ENCODE measurements at regions not wholly inside any gene's neighbourhood (a gene's known extent, or its start where the extent isn't known, plus 50 kb on each side); places are given as distances from the start of the nearest gene placed in this dataset.

DNA sequence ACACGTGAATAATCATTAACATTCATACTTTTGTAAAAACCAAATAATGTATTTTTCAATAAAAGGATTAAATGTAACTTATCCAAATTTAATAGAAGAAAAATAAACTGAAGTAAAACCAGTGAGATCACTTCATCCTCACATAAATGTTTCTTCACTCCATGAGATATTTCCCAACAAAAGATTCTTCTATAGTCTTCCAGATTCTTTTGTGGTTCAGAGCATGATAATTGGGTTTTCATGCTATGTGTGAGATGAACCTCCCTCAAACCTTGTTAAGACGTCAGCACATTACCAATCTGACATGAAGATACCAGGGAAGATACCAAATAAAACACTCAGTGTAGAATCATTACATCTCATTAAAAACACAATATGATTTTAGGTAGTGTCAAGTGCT is 62.9 kb upstream of the OXGR1 start:
- peak; percentile 8 for DNase-seq

DNA sequence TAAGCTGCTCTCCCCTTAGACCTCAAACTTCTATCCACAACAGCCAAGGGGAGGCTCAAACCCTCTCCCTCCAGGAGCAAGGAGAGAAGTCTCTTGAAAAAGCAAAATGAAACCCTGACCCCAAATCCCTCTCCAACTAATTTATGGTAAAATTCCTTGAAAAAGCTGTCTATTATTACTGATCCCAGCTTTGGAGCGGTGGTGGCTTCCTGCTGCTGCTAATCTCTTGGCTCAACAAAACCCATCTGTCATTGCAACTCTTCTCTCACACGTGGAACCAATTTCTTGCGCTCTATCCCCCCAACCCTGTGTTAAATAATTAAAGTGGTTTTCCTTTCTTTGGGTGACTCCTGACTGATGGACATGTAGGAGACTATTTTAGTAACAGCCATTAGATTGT is 64.1 kb upstream of the OXGR1 start:
- peak; percentile 45 for DNase-seq

DNA sequence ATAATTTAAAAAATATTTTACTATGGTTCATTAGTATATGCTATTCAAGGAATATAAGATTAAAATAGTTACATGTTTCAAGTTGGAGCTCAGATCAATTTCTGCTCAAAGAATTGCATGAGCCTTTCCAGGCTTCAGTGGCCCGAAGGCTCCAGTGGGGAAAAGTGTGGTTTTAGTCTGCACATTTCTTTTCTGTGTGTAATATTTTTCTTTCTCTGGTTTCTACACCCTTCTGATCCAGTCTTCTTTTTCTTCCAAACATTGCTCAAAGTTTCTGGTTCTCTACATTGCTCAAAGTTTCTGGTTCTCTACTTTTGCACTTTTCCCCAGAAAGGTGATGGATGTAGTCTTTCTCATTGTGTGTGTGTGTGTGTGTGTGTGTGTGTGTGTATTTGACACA is 64.7 kb upstream of the OXGR1 start:
- peak; percentile 70 for DNase-seq

DNA sequence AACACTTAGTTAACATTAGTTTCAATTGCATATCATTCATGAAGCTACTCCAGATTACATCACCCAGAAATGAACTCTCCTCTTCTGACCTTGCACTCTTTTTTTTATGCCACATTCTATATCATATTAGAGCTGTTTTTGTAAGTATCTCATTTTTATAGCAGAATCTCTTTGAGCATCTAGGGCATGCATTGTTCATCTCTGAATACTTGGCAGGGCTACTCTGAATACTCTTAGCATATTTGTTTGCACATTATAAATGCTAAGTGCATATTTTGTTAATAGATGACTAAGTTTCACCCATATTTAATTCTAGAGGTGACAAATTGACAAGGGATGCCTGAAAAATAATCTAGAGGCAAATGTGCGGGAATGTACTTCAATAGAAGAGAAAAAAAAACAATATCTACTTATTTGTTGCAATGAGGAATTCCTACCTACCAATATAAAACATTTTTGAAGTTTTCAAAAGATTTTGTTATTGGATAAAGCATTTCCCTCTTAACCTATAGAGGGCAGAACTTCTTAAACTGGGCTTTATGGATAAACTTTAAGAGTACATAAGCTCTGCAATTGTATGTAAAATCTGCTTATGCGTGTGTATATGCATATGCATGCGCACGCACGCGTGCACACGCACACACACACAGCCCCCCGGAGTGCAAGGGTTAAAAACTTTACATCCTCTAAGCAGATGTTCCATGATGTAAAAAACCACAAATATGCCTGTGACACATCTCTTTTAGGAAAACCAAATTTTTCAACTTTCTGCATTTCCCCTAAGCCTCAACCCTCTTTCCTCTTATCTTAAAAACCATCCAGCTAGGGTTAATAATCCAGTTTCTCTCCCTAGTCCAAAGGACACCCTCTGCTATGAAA is 73.0 kb upstream of the OXGR1 start:
- DNase-seq: peak; percentile 73

DNA sequence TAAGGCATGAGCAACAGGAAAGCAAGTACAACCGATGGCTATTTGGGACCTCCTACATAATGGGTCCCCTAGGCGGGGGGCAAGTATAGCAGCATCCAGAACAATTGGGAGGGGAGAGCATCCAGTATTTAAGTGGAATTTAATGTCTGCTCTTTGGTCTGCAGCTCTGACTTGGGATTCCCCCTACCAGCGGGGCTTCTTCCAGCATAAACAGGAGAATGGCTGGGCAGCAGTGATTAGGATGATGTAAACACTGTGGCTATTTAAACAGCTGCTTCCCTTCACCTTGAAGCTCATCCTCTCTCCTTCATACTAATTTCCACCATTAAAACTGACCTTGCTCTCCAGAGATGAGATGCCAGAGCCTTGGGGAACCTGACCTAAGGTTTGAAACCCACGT is 73.9 kb upstream of the OXGR1 start:
- peak; percentile 11 for DNase-seq

DNA sequence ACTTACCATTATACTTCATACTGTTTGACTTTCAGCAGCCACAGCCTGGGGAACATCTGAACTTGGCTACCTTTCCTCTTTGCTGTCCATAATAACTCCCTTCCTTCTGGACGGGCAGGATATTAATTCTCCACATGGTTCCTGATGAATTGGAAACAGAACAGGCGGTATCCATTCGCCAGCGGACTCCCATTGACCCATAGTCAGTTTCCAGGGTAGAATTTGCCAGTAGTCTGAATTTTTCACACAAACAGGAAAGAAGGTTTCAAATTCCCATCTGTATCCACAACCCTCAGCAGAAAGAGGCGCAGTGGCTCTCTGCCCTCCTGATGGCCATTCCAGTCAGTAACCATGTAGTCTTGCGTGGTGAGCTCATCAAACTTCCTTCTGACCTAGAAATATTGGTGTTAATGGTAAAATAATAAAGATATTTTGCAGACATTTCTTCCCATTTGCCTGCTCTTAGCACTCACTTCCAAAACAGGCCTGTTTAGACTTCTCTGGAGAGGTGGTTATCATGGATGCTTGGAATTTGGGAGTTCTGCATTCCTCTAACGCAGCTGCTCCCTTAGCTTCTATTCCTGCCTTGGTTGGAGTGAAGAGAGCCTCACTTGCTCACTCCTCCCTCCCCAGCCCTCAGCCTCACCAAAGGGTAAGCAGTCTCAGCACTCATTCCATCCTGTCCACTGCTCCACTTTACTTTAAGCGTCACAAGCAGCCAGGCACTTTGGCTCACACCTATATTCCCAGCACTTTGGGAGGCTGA is 75.0 kb upstream of the OXGR1 start:
- peak; percentile 2 for DNase-seq

DNA sequence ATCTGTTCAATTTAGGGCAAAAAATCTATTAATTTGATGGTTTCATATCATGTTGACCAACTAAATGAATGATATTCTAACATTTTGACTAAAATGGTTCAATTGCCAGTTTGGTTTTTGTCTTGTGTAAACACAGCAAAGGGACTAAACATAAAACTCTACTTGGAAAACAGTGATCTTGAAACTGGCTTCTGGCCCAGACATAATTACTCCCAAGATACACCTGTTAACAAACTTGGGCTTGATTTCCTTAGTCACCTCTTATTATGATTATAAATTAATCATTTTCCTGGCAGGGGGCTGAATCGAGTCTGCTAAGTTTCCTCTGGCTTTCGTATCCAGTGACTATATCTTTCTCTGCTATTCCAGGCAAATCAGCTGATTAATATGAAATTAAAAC is 78.0 kb upstream of the OXGR1 start:
- DNase-seq: no peak

DNA sequence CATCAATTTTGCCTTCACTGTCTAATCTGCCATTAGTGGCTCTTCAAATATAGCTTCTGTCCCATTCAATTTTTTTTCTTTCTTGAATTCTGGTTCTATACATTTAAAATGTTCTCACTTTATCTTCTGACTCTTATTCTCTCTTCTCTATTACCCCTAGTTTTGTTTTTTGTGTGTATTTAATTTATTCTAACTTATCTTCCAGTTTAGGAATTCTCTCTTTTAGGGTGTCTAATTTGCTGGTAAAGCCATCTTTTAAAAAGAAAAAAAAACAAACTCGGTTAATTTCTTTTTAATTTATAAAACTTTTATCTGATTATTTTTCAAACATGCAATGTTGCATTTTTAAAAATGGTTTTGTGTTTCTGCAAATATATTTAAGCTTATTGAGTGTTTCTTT is 80.3 kb upstream of the OXGR1 start:
- no peak for DNase-seq

DNA sequence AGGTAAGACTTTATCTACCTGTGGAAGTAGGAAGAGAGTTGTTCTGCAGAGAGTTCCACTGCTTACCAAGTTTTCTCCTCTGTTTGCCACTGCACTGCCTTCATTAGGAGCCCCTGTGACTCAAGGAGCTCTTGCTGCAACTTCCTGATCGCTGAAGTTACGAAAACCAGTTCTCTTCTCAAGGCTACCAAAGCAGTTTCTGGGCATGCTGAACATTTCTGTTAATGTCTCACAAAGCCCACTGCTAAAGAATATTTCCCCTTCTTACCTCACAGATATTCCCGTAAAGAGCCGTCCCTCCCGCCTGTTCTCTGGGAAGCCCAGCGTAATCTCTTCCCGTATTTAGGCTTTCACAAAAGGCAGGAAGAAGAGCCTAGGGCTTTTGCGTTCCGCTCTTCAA is 82.6 kb upstream of the OXGR1 start:
- DNase-seq: no peak

DNA sequence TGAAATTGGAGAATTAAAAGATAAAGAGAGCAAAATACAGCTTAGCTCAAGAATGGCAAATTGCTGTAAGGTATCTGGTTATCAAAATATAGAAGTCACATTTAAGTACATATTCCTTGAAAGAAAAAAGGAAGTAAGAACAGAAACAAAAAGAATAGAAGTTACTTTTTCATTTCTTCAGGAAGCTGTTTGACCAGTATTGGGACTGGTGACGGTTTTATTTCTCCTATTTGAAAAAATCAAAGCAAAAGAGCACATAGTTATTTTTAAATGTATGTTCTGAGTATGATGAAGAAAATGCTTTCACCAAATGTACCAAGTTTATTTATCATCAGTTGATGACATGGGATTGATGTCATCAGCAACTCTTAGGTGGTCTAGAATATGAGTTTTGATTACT is 83.1 kb upstream of the OXGR1 start:
- DNase-seq: no peak

DNA sequence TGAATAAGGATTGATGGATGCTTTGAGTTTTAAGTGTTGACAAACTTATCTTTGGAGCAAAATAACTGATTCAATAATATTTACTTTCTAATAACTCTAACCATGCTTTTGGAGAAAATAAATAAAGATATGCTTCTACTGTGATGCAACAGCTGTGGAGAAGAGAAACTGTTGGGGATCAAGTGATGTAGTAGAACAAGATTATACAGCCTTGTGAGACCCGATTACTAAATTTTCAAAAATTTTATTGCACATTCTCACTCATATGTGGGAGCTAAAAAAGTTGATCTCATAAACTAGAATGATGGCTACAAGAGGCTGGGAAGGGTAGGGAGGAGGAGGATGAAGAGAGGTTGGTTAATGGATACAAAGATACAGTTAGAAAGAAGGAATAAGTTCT is 85.5 kb upstream of the OXGR1 start:
- no peak for DNase-seq

DNA sequence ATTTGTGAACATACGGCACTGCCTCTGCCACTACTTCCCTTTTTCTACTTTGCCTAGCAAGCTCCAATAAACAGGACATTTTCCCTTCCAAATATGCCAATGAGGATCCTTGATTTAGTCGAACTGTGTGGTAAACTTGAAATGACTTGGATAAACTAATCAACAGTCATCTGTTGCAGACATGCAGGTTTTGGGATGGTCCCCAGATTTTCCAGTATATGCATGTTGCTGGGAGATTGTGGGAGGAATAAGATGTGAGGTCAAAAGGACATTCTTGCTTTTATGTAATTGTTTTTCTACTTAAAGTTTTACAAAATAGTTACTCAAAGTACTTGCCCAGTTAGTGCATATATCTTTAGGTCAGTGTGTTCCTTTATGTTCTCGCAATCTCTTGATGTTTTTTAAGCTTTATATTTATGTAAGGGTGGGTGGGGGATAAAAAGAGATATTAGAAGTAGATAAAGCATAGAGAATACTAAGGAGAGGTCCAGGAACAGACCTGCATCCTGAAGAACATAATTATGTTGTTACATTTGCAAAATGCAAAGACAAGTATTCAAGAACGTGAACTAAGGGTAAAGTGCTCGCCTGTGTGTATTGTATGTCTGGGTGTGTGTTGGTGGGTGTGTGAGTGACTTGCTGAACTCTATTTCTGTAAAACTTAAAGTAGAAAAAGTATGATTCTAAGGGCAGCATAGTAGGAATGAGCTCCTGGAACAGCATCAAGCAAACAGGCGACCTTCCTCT is 88.4 kb upstream of the OXGR1 start:
- no peak for DNase-seq

DNA sequence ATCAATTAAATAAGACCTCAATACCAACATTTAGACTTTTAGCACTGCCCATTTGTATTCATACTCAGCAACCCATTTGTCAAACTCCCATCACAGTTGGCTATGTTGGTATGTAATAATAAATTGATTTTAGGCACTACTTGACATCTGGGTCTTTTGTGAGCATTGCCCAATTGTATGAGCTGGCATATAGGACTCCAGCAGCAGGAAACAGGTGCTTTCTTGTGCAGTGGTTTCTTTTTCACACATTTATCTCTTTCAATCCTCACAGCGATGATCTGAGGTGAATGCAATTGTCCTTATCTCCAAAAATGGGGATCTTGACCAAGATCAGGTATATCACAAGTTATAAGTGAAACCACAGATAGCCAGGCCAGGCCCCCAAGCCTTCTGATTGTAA is 96.9 kb upstream of the OXGR1 start:
- DNase-seq: no peak

DNA sequence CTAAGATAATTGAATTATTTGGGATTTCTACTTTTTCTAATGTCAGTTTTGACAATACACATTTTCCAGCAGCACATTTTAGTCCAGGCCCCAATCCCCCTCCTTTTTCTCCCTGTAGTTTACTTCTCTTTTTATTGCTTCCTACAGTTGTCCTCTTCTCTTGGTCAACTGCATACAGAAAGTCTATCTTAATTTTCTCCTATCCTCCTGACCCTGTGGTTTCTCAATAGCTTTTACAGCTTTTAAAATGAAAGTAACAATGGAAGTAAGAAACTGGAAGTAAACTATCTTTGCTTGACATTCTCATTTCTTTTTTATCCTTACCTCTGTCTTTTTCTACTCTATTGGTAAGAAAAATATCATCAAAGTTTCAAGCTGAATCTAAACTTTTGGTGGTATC is 106.5 kb upstream of the OXGR1 start:
- DNase-seq: no peak

DNA sequence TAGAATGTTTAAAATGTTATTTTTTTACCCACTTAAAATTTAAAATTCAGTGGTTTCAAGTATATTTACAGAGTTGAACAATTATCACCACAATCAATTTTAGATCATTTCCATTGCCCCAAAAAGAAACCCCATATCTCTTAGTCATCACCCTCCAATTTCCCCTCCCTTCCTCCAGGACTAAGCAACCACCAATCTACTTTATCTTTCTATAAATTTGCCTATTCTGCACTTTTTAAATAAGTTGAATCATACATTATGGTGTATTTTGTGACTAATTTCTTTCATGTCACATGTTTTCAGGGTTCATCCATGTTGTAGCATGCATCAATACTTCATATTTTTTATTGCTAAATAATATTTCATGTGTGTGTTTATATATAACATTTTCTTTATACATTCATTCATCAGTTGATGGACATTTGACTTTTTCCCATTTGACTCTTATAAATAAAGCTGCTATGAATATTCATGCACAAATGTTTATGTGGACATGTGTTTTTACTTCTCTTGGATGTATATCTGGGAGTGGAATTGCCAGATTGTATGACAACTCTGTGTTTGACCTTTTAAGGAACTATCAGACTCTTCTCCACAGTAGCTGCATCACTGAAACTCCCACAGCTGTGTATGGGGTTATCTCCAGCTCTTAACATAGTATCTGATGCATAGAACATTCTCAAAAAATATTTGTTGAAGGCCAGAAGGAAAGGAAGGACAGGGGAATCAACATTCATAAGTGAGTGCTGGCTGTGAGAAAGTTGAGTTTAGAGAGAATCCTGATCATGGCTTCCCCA is 107.8 kb upstream of the OXGR1 start:
- no peak for DNase-seq

DNA sequence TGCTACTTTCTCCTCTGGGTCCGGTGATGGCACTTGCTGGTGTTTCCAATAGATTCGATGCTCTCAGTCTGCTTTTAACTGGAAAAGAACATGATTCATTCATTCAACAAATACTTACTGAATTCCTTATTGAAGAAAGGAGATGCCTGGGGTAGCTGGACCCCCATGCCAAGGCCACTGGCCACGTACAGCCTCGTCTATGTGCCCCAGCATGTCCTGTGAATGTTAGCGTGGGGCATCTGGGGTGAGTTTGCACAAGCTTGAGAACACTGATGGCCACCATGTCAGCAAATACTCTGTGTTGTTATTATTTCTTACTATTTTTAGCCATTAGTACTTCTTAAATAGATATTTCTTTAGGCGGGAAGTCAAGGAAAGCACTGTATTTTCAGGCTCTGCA is 112.0 kb upstream of the OXGR1 start:
- DNase-seq: no peak

DNA sequence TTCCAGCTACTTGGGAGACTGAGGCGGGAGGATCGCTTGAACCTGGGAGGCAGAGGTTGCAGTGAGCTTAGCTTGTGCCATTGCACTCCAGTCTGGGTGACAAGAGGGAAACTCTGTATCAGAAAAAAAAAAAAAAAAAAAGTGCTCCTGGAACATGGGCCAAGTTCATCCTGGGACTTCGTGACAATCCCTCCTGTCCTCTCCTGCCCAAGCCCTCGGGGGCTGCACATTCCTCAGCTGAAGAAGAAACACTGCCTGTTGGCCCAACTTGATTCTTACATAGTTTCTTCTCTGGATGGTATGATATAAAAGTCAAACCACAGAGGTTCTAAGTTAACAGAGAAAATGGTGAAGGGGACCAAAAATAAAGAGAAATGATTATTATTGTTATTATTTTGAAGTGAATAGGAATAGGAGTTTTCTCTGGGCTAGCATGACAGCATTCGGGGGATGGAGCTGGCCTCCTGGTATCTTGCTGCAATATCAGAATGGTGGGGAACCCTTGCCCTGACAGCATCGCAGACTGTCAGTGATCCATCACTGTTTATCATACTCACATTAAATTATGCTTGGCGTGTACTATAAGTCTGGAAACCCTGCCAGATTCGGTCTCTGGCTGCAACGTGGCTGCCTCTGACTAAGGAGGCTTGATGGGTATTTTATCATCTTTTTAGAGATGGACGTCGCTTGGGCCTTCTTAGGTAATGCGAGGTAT is 113.7 kb upstream of the OXGR1 start:
- no peak for DNase-seq

DNA sequence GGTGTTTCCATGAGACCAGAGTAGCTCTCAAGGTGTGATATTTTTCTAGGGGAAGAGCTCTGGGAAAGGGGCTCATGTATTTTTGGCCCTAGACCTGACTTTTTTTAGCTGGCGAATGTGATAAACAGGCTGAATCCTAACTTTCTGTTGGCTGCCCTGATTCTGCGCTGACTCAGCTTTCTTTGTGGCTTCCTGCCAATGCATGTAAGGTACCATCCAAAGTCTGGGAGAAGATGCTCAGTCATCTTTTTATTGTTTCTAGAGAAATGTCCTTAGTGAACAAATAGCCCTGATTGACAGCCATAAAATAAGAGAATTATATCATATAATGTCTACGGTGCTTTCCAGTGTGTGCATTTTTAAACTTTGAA is 113.6 kb upstream of the MBNL2 start:
- peak; percentile 15 for DNase-seq

DNA sequence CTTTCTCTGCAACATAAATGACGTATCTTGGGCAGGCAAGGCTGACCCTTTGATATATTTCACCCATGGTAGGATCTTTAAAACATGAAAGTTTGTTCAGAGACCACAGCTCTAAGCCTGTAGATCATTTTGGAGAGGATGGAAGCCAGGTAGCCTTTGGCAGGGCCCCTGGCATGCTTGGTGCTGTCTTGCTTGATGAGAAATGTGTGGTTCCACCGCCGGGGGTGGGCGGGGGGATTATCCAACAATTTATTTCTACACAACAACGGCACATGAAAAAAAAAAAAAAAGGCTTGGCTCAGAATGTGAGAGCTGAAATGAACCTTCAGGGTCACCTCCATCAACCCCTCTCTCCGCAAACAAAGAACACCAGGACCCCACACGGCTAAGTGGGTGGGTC is 112.9 kb upstream of the MBNL2 start:
- no peak for DNase-seq

DNA sequence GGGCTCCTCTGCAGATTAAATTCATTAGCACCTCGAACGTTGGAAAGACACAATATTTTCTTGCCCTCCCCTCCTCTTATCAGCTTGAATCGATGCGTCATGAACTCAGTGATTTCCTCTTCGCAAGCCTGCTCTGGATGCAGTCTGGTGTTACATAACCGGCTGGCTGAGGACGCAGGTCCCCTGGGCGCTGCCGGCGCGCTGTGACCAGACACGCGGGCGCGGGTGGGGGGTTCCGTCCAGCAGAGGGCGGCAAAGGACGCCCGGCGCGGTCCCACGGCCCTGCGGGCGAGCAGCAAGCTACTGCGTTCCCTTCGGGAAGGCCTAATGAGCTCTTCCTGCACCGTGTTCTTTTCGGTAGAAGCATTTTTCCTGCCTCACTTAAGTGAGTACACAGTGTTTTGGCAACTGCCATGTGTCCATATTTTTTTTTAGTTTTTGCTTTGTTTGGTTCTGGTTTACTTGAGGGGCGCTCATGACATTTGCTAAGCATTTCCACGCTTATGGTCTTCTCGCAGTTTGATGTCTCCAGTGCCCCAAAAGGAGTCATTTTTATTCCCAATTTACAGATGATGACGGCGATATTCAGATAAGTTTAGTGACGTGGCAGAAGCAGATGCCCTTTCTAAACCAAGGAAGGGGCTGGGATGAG is 112.2 kb upstream of the MBNL2 start:
- DNase-seq: peak; percentile 84

DNA sequence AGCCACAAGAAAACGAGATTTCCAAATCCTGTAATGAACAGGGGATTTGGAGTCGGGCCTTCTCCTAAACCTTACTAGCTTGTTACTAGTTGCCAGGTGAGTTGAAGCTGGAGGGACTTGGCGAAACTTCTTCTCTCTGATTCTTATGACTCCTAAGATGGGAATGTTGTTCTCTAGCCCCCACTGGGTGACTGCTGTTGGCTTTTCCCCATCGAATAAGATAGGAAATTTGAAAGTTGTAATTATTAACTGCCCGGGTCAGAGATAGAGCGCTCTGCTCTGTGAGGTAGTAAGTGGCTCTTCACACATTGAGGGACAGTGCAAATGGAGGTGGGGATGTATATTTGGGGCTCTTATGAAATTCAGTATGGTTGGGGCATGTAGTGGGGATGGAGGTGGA is 111.2 kb upstream of the MBNL2 start:
- DNase-seq: no peak

Data from fibroblast of skin of back (primary cell).